ENCODE measurements at regions not wholly inside any gene's neighbourhood (a gene's known extent, or its start where the extent isn't known, plus 50 kb on each side); places are given as distances from the start of the nearest gene placed in this dataset.

DNA sequence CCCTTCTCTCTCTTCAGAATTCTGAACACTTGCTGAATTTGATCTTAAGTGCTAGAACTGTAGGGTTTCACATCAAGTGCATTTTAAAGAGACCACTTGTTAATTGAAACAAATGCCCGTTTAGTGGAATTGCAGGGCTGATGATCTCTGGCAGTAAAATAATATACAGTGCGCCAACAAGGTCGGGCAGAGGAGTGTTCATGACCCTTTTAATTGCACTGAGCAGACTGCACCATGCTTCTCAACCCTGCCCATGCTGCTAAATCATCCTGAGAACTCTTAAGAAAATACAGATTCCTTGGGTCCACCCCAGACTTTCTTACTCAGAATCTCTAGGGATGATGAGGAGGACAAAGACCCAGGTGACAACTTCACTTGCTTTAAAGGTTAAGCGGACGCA, 73.5 kb downstream of the SC5D start:
- TF ChIP-seq, protein P1, sequence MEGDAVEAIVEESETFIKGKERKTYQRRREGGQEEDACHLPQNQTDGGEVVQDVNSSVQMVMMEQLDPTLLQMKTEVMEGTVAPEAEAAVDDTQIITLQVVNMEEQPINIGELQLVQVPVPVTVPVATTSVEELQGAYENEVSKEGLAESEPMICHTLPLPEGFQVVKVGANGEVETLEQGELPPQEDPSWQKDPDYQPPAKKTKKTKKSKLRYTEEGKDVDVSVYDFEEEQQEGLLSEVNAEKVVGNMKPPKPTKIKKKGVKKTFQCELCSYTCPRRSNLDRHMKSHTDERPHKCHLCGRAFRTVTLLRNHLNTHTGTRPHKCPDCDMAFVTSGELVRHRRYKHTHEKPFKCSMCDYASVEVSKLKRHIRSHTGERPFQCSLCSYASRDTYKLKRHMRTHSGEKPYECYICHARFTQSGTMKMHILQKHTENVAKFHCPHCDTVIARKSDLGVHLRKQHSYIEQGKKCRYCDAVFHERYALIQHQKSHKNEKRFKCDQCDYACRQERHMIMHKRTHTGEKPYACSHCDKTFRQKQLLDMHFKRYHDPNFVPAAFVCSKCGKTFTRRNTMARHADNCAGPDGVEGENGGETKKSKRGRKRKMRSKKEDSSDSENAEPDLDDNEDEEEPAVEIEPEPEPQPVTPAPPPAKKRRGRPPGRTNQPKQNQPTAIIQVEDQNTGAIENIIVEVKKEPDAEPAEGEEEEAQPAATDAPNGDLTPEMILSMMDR (IDR thresholded peaks at IDR 0.05), result no peak
- no peak for TF ChIP-seq POLR2AphosphoS5 (IDR thresholded peaks at IDR 0.05; ENCODE audit: insufficient read depth in 1 of 2, low read depth in 1 of 2)
